NOMO-1 (cell line): ENCODE measurements at regions not wholly inside any gene's neighbourhood (a gene's known extent, or its start where the extent isn't known, plus 50 kb on each side); places are given as distances from the start of the nearest gene placed in this dataset.
"Not testable (repeated sequence)": the region's sequence is repeated elsewhere in the genome, so short reads cannot be mapped to it uniquely, and the experiment has no call there.

ENCODE experiments used
- DNase-seq, 2 experiments: peaks; one replicate each; lab custom pipeline; 2025; ENCODE audit not compliant: unreplicated experiment in 2 of 2; lab: John Stamatoyannopoulos, UW

- DNase-seq: no peak
Observed at GRCh38 chr14:98187281-98187680, 1084.7 kb downstream of the BCL11B start.

GRCh38 chr14:98189062-98189461, 1082.9 kb downstream of the BCL11B start:
- no peak for DNase-seq

GRCh38 chr14:98189511-98189910, 1082.5 kb downstream of the BCL11B start:
- no peak for DNase-seq

- no peak for DNase-seq
Observed at GRCh38 chr14:98189944-98190343, 1082.1 kb downstream of the BCL11B start.

GRCh38 chr14:98192946-98193345, 1079.1 kb downstream of the BCL11B start:
- DNase-seq: no peak

GRCh38 chr14:98194821-98195220, 1077.2 kb downstream of the BCL11B start:
- no peak for DNase-seq

- no peak for DNase-seq
Observed at GRCh38 chr14:98195256-98195655, 1076.7 kb downstream of the BCL11B start.

GRCh38 chr14:98197933-98198332, 1074.1 kb downstream of the BCL11B start:
- DNase-seq: no peak

DNA sequence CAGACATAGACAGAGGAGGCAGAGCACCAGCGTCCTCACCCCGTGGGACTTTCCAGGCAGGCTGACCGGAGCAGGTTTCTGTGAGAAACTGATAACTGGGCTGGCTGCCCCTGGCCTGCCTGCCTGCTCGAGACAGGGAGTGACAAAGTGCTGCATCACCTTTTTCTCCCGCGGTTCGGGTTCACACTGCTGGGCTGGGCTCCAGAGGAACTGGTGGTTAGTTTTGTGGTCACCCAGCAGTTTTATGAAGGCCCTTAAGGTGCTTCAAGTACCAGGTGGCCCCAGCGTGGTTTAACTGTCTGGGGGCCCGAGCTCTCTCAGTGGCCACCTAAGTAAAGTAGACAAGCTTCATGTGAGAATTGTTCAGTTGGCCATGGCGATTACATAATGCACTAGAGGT, 1073.6 kb downstream of the BCL11B start:
- DNase-seq: no peak

DNA sequence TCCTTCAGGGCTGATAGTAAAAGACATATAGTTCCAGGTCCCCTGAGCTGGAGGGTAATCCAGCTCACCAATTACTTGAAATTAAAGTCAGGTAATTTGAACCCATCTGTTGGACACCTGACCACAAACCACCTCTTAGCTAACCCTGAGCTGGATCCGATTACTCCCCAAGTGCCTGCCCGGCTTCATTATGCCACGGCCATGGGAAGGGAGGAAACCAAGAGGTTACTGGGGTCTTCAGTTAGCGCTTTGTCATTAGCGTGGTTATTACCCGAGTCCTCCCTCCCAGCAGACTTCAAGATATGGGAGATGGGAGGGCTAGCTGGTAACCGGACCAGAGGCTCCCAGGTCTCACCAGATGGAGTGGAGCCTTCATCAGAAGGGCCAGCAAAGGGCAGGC, 1071.4 kb downstream of the BCL11B start:
- DNase-seq: no peak

- no peak for DNase-seq
Observed at GRCh38 chr14:98203421-98203820, 1068.6 kb downstream of the BCL11B start.

DNA sequence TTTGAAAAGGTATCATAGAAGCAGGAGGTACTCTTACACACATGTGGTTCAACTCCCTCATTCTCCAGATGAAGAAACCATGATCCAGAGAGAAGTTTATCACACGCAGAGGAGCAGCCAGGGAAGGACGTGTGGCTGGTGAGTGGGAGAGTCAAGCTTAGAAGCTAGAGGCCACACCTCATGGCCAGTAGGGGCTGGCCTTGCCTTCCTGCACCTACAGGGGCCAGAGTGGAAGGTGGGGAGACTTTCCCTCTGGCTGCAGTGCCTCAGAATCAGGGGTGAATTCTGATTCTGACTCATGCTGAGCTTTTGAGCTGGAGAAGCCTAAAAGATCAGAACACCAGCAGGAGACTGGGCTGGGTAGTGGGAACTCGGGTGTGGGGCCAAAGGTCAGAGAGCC, 1067.9 kb downstream of the BCL11B start:
- no peak for DNase-seq

- no peak for DNase-seq
Observed at GRCh38 chr14:98207415-98207814, 1064.6 kb downstream of the BCL11B start.

DNA sequence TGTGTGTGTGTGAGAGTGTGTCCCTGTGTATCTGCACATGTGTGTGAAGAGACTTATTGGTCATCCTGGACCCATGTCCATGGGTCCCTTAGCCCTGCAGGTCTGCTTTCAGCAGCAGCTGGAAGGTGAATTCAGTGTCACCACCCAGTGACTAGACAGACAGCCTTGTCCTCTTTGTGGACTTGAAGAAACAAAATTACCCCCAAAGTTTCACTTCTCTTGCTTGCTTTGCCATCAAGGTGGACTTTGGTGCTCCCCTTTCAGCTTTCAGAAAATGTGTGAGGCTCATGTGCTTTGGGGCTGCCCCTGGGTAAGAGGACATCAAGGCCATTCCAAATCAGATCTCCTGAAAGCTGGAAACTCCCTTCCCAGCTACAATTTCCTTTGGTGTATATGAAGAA, 1063.8 kb downstream of the BCL11B start:
- DNase-seq: no peak

DNA sequence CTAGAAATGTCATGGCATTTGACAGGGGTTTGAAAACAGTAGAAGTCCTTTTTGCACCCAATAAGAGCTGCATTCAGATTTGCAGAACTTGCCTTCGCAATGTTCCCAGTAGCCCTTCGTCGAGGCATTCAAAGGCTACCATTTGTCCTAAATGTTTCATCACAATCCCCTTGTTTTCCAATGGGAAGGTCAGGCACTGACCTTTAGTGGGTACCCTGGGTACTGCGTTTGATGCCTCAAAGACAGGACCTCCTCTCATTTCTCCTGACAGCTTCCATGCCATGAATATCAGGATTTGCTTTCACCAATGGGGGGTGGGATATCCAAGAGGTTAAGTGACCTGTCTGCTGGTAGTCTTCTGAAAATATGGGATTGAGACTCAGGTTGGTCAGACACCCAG, 1063.1 kb downstream of the BCL11B start:
- no peak for DNase-seq

GRCh38 chr14:98210045-98210672, 1061.8 kb downstream of the BCL11B start:
- DNase-seq: no peak

- no peak for DNase-seq
Observed at GRCh38 chr14:98217530-98217929, 1054.5 kb downstream of the BCL11B start.

DNA sequence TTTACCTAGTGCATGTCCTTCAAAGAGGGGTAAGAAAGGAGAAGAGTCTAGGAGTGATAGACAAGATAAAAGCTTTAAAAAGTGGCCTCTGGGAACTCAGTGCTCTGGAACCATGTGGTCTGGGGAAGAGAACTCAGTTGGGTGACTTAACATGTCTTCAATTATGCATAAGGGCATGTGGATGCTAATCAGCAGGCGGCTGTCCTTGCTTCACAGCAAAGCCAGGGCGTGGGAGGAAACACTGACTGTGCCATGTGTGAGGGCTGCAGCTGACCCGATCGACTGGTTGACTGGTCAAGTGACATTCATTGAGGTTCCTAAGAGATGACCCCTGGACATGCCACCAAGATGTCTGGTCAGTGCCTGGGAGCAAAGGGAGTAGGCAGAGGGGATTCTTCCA, 1053.8 kb downstream of the BCL11B start:
- DNase-seq: no peak

DNA sequence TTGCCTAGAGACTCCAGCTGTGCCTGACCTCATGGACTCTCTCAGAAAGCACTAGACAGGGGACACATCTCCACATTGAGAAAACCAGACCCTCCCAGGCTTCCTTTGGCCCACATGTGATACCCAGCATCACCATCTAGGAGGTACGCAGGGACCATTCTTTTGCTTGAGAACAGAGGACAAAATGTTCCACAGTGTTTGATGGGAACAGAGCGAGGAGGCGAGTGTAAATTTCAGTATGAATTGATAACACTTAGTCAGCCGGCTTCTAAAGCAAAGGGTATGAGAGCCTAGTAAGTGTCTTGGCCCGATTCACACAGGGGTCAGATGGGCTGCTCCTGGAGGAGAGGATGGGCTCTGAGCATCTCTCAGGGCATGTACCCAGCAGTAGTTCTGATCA, 1052.4 kb downstream of the BCL11B start:
- DNase-seq: no peak

- DNase-seq: no peak
Observed at GRCh38 chr14:98223106-98223505, 1048.9 kb downstream of the BCL11B start.

DNA sequence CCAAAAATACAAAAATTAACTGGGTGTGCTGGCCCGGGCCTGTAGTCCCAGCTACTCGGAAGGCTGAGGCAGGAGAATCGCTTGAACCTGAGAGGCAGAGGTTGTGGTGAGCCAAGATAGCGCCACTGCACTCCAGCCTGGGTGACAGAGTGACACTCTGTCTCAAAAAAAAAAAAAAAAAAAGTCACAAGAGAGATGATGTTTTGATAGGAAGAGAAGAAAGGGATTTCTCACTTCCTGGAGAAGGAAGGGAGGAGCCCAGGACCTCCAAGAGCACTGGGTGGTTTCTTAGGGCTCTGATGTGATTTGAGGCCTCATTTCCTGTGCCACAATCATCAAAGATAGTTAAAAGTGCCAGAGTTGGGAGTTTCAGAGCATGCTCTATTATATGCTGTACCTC, 1048.3 kb downstream of the BCL11B start:
- not testable (repeated sequence) for DNase-seq

- DNase-seq: no peak
Observed at GRCh38 chr14:98226411-98226810, 1045.6 kb downstream of the BCL11B start.

DNA sequence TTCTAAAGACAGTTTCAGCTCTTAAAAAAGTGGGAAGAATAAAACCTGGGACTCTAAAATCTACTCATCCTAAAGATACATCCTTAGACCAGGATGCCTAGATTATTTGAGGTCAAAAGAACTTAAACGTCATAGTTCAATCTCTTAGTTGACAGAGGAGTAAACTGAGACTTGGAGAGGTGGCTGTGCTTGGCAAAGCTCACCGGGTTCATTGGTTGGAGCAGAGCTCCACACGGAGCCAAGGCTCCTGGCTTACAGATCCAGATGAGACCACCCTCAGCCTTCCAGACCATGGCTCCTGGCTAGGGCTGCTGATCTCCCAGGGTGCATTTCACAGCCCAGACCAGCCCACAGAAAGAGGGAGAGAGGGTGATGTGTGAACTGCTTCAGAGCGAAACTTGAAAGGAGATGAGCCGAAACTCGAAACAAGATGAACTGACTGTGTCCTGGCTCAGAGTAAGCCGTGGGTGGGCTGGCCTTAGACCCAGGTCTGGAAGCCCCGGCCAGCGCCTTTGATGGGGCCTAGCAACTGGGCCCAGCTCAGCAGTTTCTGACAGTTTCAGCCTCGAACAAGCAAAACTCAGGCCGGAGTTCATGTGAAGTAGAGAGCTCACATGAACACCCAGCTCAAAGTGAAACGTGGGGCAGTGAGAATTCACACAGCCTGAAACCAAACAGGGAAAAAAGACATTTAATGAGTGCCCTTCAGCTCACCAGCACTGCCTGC, 1044.8 kb downstream of the BCL11B start:
- no peak for DNase-seq
